ENCODE measurements at regions not wholly inside any gene's neighbourhood (a gene's known extent, or its start where the extent isn't known, plus 50 kb on each side); places are given as distances from the start of the nearest gene placed in this dataset.

DNA sequence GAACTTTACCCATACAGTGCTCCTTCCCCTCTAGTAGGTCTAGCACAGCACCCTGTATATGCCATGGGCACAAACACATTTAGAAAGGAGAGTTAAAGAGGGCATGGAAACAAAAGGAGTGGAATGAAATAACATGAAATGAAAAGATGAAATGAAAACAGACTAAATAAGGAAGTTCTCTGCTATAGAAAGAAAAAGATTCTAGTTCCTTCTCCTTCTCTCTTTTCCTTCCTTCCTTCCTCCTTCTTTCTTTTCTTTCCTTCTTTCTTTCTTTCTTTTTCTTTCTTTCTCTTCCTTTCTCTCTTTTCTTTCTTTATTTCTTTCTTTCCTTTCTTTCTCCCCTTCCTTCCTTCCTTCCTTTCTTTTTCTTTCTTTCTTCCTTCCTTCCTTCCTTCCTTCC is 2197.4 kb downstream of the PCDH7 start:
- TF ChIP-seq CEBPB (IDR thresholded peaks at IDR 0.05) (no peak), EP300 (IDR thresholded peaks at IDR 0.05; ENCODE audit: borderline replicate concordance) (no peak), ZBTB7A (IDR thresholded peaks at IDR 0.05; ENCODE audit: low read depth) (no peak), TAF1 (IDR thresholded peaks at IDR 0.05; ENCODE audit: low read depth) (no peak), CREB1 (IDR thresholded peaks at IDR 0.05; ENCODE audit: low read depth) (no peak), EGR1 (IDR thresholded peaks at IDR 0.05) (no peak), YY1 (IDR thresholded peaks at IDR 0.05; ENCODE audit: low read depth) (no peak), RAD21 (IDR thresholded peaks at IDR 0.05; ENCODE audit: low read depth) (no peak), NFIC (IDR thresholded peaks at IDR 0.05) (no peak), TEAD4 (IDR thresholded peaks at IDR 0.05) (no peak)
- TF ChIP-seq, protein P1, sequence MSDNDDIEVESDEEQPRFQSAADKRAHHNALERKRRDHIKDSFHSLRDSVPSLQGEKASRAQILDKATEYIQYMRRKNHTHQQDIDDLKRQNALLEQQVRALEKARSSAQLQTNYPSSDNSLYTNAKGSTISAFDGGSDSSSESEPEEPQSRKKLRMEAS (IDR thresholded peaks at IDR 0.05) = no peak
- TF ChIP-seq, protein P2, sequence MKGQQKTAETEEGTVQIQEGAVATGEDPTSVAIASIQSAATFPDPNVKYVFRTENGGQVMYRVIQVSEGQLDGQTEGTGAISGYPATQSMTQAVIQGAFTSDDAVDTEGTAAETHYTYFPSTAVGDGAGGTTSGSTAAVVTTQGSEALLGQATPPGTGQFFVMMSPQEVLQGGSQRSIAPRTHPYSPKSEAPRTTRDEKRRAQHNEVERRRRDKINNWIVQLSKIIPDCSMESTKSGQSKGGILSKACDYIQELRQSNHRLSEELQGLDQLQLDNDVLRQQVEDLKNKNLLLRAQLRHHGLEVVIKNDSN (IDR thresholded peaks at IDR 0.05) = no peak
